Activated CD8-positive, alpha-beta T cell treated with anti-CD3 and anti-CD28 coated beads for 36 hours (primary cell): ENCODE measurements at regions not wholly inside any gene's neighbourhood (a gene's known extent, or its start where the extent isn't known, plus 50 kb on each side); places are given as distances from the start of the nearest gene placed in this dataset.

ENCODE experiments used
- ATAC-seq: fragments of 200-7000 bp; cut with Tn5 transposase; one replicate; pipeline ENCODE4 v1.10.0; 2021; ENCODE audit warnings: mild to moderate bottlenecking, moderate library complexity
- CTCF ChIA-PET: fragments of 350-600 bp; sonication (Branson Sonifier 250); formaldehyde crosslinking; loops from one replicate; lab custom pipeline; 2021; ENCODE audit warnings: antibody characterized with exemption; lab: Charles Lee
- POLR2A ChIA-PET: fragments of 350-600 bp; sonication (Branson Sonifier 250); formaldehyde crosslinking; loops from one replicate; lab custom pipeline; 2021; ENCODE audit warnings: antibody characterized with exemption; lab: Charles Lee
- DNase-seq: peaks from one replicate; pipeline ENCODE4 v3.0.0-alpha.2; 2020
- H3K27ac Mint-ChIP-seq: one replicate; pipeline ENCODE4 v1.8.0; 2021; ENCODE audit warnings: mild to moderate bottlenecking, mixed read lengths
- H3K27me3 Mint-ChIP-seq: one replicate; pipeline ENCODE4 v1.8.0; 2021; ENCODE audit warnings: mixed read lengths
- H3K36me3 Mint-ChIP-seq: one replicate; pipeline ENCODE4 v1.8.0; 2021; ENCODE audit warnings: low read depth, mixed read lengths
- H3K4me1 Mint-ChIP-seq: one replicate; pipeline ENCODE4 v1.8.0; 2021; ENCODE audit warnings: low read depth, mixed read lengths
- H3K4me3 Mint-ChIP-seq: one replicate; pipeline ENCODE4 v1.8.0; 2021; ENCODE audit warnings: mild to moderate bottlenecking, moderate library complexity, mixed read lengths
- H3K9me3 Mint-ChIP-seq: one replicate; pipeline ENCODE4 v1.8.0; 2021; ENCODE audit warnings: mixed read lengths
- CTCF ChIP-seq: fragments of 200-600 bp; IDR thresholded peaks from one replicate; pipeline ENCODE4 v1.8.0; 2022; ENCODE audit warnings: antibody characterized with exemption, mild to moderate bottlenecking
- intact Hi-C: fragments of 100-400 bp; cut with micrococcal nuclease; formaldehyde crosslinking; loops from one replicate; pipeline ENCODE4 v1.10.0; 2022

- Mint-ChIP-seq H3K36me3 (no peaks in the 10 kb centered on the region), H3K4me1 (no peaks in the 10 kb centered on the region), H3K4me3 (no peak overlapping the region), H3K27me3 (no peaks in the 10 kb centered on the region), H3K9me3 (peaks cover 7% of the 10 kb centered on the region), H3K27ac (no peak overlapping the region)
- ATAC-seq: no peak
- intact Hi-C loops: no loop called here
- POLR2A ChIA-PET: no interaction called here
- no peak for TF ChIP-seq CTCF
- CTCF ChIA-PET: no interaction called here
- DNase-seq: no peak
Observed at GRCh38 chr3:103813955-103814354, 1379.1 kb downstream of the ZPLD1 start.

- H3K4me3 Mint-ChIP-seq: no peak overlapping the region
- TF ChIP-seq CTCF: no peak
- DNase-seq: no peak
- H3K27me3 Mint-ChIP-seq: no peaks in the 10 kb centered on the region
- CTCF ChIA-PET: no interaction called here
- H3K36me3 Mint-ChIP-seq: no peaks in the 10 kb centered on the region
- no peaks in the 10 kb centered on the region for H3K4me1 Mint-ChIP-seq
- peaks cover 2% of the 10 kb centered on the region for H3K9me3 Mint-ChIP-seq
- POLR2A ChIA-PET: no interaction called here
- H3K27ac Mint-ChIP-seq: no peak overlapping the region
- intact Hi-C loops: no loop called here
- ATAC-seq: no peak
Observed at GRCh38 chr3:103818398-103818797, 1383.6 kb downstream of the ZPLD1 start.

GRCh38 chr3:103818800-103819199 is 1384.0 kb downstream of the ZPLD1 start:
- ATAC-seq: no peak
- CTCF ChIA-PET: no interaction called here

GRCh38 chr3:103825586-103825985 is 1390.8 kb downstream of the ZPLD1 start:
- ChIA-PET CTCF (no interaction called here), POLR2A (no interaction called here)
- TF ChIP-seq CTCF: no peak
- intact Hi-C loops: no loop called here
- H3K36me3 Mint-ChIP-seq: no peaks in the 10 kb centered on the region
- ATAC-seq (no peak), DNase-seq (no peak)
- H3K27me3 Mint-ChIP-seq: no peaks in the 10 kb centered on the region
- H3K9me3 Mint-ChIP-seq: peaks cover 6% of the 10 kb centered on the region
- no peak overlapping the region for H3K4me3 Mint-ChIP-seq
- no peaks in the 10 kb centered on the region for H3K4me1 Mint-ChIP-seq
- H3K27ac Mint-ChIP-seq: no peak overlapping the region

More at GRCh38 chr3:103818800-103819199, 1384.0 kb downstream of the ZPLD1 start:
- no peaks in the 10 kb centered on the region for H3K27me3 Mint-ChIP-seq
- POLR2A ChIA-PET: no interaction called here
- H3K27ac Mint-ChIP-seq: no peak overlapping the region
- no peaks in the 10 kb centered on the region for H3K4me1 Mint-ChIP-seq
- TF ChIP-seq CTCF: no peak
- H3K4me3 Mint-ChIP-seq: no peak overlapping the region
- peaks cover 2% of the 10 kb centered on the region for H3K9me3 Mint-ChIP-seq
- DNase-seq: no peak
- no peaks in the 10 kb centered on the region for H3K36me3 Mint-ChIP-seq
- intact Hi-C loops: no loop called here

- POLR2A ChIA-PET: no interaction called here
- Mint-ChIP-seq H3K27ac (no peak overlapping the region), H3K36me3 (no peaks in the 10 kb centered on the region), H3K4me1 (no peaks in the 10 kb centered on the region), H3K4me3 (no peak overlapping the region), H3K9me3 (peaks cover 6% of the 10 kb centered on the region), H3K27me3 (no peaks in the 10 kb centered on the region)
- ATAC-seq (no peak), DNase-seq (no peak)
- intact Hi-C loops: no loop called here
- TF ChIP-seq CTCF: no peak
- CTCF ChIA-PET: no interaction called here
Observed at GRCh38 chr3:103829723-103830326, 1395.0 kb downstream of the ZPLD1 start.
